ENCODE measurements at regions not wholly inside any gene's neighbourhood (a gene's known extent, or its start where the extent isn't known, plus 50 kb on each side); places are given as distances from the start of the nearest gene placed in this dataset.

DNA sequence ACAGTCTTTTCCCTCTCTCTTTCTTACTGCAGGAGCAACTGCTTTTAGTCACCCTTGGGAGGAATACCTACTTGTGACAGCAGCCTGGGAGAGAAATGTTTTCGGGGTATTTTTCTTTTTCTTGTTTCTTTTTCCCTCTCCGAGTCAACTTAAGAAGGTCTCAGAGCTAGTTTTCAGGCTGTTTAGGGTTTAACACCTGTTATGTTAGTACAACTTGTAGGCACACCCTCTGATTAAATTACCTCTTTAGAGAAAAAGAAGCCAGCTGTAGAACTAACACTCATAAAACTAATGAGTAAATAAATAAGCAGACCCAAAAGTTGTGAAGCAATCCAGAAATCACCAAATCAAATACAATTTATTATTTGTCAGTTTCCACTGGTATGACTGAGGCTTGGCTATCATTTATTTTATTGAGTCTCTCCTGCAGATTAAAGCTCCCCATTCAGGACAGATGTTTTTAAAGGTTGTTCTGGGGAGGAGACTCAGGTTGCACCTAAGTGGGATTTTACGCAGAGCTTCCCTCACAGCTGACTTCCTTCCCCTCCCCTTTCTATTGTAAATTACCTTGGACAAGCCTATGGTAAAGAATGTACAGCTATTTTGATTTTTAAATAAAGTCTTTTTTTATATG is 112.5 kb downstream of the FOXB1 start:
- Mint-ChIP-seq H3K27ac (peak overlapping the region; percentile 84), H3K4me1 (peaks cover 52% of the 10 kb centered on the region), H3K9me3 (peaks cover 24% of the 10 kb centered on the region), H3K36me3 (ENCODE audit: low read depth) (peaks cover 9% of the 10 kb centered on the region), H3K27me3 (ENCODE audit: low read depth, poor library complexity) (peaks cover 3% of the 10 kb centered on the region), H3K4me3 (peak overlapping the region; percentile 56)
- no peak for DNase-seq
- TF ChIP-seq CTCF (IDR thresholded peaks at IDR 0.05), result no peak

DNA sequence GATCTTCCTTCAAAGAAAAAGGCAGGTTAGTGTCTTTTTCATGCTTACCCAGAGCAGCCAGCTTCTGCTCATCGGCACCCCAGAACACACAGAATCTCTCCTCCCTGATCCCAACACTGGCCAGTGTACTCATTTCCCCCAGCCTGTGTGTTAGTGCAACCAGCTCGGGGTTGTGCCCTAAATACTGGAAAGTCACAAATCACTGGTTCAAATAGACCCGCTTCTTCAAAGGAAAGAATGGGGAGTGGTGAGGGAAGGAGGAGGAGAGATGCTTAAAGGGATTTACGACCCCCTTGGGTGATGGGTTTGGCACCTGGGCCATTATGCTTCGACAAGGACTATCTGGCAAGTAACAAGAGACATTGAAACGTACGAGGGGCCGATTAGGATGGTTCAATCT is 114.0 kb downstream of the FOXB1 start:
- peak overlapping the region; percentile 67 for H3K4me3 Mint-ChIP-seq
- no peak for TF ChIP-seq CTCF (IDR thresholded peaks at IDR 0.05)
- H3K27ac Mint-ChIP-seq, result peak overlapping the region; percentile 94
- peak; percentile 34 for DNase-seq
- peaks cover 52% of the 10 kb centered on the region for H3K4me1 Mint-ChIP-seq
- H3K9me3 Mint-ChIP-seq, result peaks cover 24% of the 10 kb centered on the region
- peaks cover 9% of the 10 kb centered on the region for H3K36me3 Mint-ChIP-seq (ENCODE audit: low read depth)
- no peaks in the 10 kb centered on the region for H3K27me3 Mint-ChIP-seq (ENCODE audit: low read depth, poor library complexity)

DNA sequence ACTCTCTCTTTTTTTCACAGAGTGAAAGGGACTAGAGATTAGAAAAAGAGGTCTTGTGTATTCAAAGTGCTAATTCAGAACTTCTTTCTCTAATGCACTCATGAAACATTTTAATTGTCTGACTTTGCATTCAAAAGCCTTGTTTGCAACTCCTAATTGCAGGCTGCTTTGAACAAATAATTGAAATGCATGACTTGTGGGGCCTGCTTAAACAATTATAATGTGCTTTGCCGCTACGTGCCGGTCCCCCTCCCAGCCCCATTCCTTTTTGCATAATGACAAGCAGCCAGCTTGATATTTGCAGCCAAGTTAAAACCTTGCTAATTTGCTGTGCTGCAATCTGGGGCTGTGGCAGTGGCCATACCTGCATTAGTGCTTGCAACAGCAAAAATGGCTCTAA is 114.5 kb downstream of the FOXB1 start:
- Mint-ChIP-seq H3K27me3 (ENCODE audit: low read depth, poor library complexity) (no peaks in the 10 kb centered on the region), H3K4me3 (no peak overlapping the region), H3K36me3 (ENCODE audit: low read depth) (peaks cover 9% of the 10 kb centered on the region), H3K4me1 (peaks cover 52% of the 10 kb centered on the region), H3K27ac (no peak overlapping the region), H3K9me3 (peaks cover 24% of the 10 kb centered on the region)
- TF ChIP-seq CTCF (IDR thresholded peaks at IDR 0.05), result no peak
- no peak for DNase-seq

GRCh38 chr15:60119101-60119500 is 115.0 kb downstream of the FOXB1 start:
- Mint-ChIP-seq H3K27ac (no peak overlapping the region), H3K36me3 (ENCODE audit: low read depth) (peaks cover 9% of the 10 kb centered on the region), H3K27me3 (ENCODE audit: low read depth, poor library complexity) (no peaks in the 10 kb centered on the region), H3K4me3 (no peak overlapping the region), H3K4me1 (peaks cover 51% of the 10 kb centered on the region), H3K9me3 (peaks cover 24% of the 10 kb centered on the region)
- DNase-seq, result no peak
- TF ChIP-seq CTCF (IDR thresholded peaks at IDR 0.05), result no peak

GRCh38 chr15:60120100-60120499 is 116.0 kb downstream of the FOXB1 start:
- Mint-ChIP-seq H3K27ac (no peak overlapping the region), H3K27me3 (ENCODE audit: low read depth, poor library complexity) (no peaks in the 10 kb centered on the region), H3K36me3 (ENCODE audit: low read depth) (peaks cover 9% of the 10 kb centered on the region), H3K4me1 (peaks cover 43% of the 10 kb centered on the region), H3K9me3 (peaks cover 24% of the 10 kb centered on the region), H3K4me3 (no peak overlapping the region)
- DNase-seq, result no peak
- TF ChIP-seq CTCF (IDR thresholded peaks at IDR 0.05), result no peak

- peaks cover 9% of the 10 kb centered on the region for H3K36me3 Mint-ChIP-seq (ENCODE audit: low read depth)
- H3K9me3 Mint-ChIP-seq, result peaks cover 24% of the 10 kb centered on the region
- DNase-seq, result no peak
- H3K27me3 Mint-ChIP-seq (ENCODE audit: low read depth, poor library complexity), result peaks cover 2% of the 10 kb centered on the region
- peaks cover 43% of the 10 kb centered on the region for H3K4me1 Mint-ChIP-seq
- H3K27ac Mint-ChIP-seq, result no peak overlapping the region
- no peak overlapping the region for H3K4me3 Mint-ChIP-seq
- TF ChIP-seq CTCF (IDR thresholded peaks at IDR 0.05), result no peak
Observed at GRCh38 chr15:60121845-60122244, 117.7 kb downstream of the FOXB1 start.
